ENCODE measurements at regions not wholly inside any gene's neighbourhood (a gene's known extent, or its start where the extent isn't known, plus 50 kb on each side); places are given as distances from the start of the nearest gene placed in this dataset.

- no peak overlapping the region for H3K4me3 Mint-ChIP-seq
- no peak overlapping the region for H3K27ac Mint-ChIP-seq (ENCODE audit: low read depth)
- H3K9me3 Mint-ChIP-seq, result peaks cover 26% of the 10 kb centered on the region
- no peak for ATAC-seq (replicated peaks; ENCODE audit: extremely low read depth, poor library complexity, severe bottlenecking)
- H3K4me1 Mint-ChIP-seq, result no peaks in the 10 kb centered on the region
- H3K27me3 Mint-ChIP-seq, result no peaks in the 10 kb centered on the region
- no peak for DNase-seq (ENCODE audit: low spot score in 2 of 2)
- H3K36me3 Mint-ChIP-seq (ENCODE audit: insufficient read depth), result no peaks in the 10 kb centered on the region
Measured at GRCh38 chr4:23741681-23742191, 148.1 kb downstream of the PPARGC1A start.

GRCh38 chr4:23737571-23737970 lies 152.3 kb downstream of the PPARGC1A start:
- no peak for ATAC-seq (replicated peaks; ENCODE audit: extremely low read depth, poor library complexity, severe bottlenecking)
- no peak for DNase-seq (ENCODE audit: low spot score in 2 of 2)
- H3K27me3 Mint-ChIP-seq, result no peaks in the 10 kb centered on the region
- peaks cover 20% of the 10 kb centered on the region for H3K9me3 Mint-ChIP-seq
- no peaks in the 10 kb centered on the region for H3K36me3 Mint-ChIP-seq (ENCODE audit: insufficient read depth)
- no peak overlapping the region for H3K4me3 Mint-ChIP-seq
- no peak overlapping the region for H3K27ac Mint-ChIP-seq (ENCODE audit: low read depth)
- no peaks in the 10 kb centered on the region for H3K4me1 Mint-ChIP-seq

GRCh38 chr4:23736466-23736865 lies 153.4 kb downstream of the PPARGC1A start:
- Mint-ChIP-seq H3K9me3 (peaks cover 20% of the 10 kb centered on the region), H3K4me1 (no peaks in the 10 kb centered on the region), H3K4me3 (no peak overlapping the region), H3K36me3 (ENCODE audit: insufficient read depth) (no peaks in the 10 kb centered on the region), H3K27me3 (no peaks in the 10 kb centered on the region), H3K27ac (ENCODE audit: low read depth) (no peak overlapping the region)
- no peak for ATAC-seq (replicated peaks; ENCODE audit: extremely low read depth, poor library complexity, severe bottlenecking)
- DNase-seq (ENCODE audit: low spot score in 2 of 2), result no peak

- no peak for ATAC-seq (replicated peaks; ENCODE audit: extremely low read depth, poor library complexity, severe bottlenecking)
- H3K9me3 Mint-ChIP-seq, result peaks cover 12% of the 10 kb centered on the region
- H3K27me3 Mint-ChIP-seq, result no peaks in the 10 kb centered on the region
- H3K36me3 Mint-ChIP-seq (ENCODE audit: insufficient read depth), result no peaks in the 10 kb centered on the region
- DNase-seq (ENCODE audit: low spot score in 2 of 2), result no peak
- H3K4me1 Mint-ChIP-seq, result no peaks in the 10 kb centered on the region
- no peak overlapping the region for H3K4me3 Mint-ChIP-seq
- H3K27ac Mint-ChIP-seq (ENCODE audit: low read depth), result no peak overlapping the region
Measured at GRCh38 chr4:23734000-23734399, 155.8 kb downstream of the PPARGC1A start.

GRCh38 chr4:23733476-23733875 lies 156.4 kb downstream of the PPARGC1A start:
- H3K27me3 Mint-ChIP-seq, result no peaks in the 10 kb centered on the region
- H3K27ac Mint-ChIP-seq (ENCODE audit: low read depth), result no peak overlapping the region
- ATAC-seq (replicated peaks; ENCODE audit: extremely low read depth, poor library complexity, severe bottlenecking), result no peak
- H3K9me3 Mint-ChIP-seq, result peaks cover 12% of the 10 kb centered on the region
- H3K36me3 Mint-ChIP-seq (ENCODE audit: insufficient read depth), result no peaks in the 10 kb centered on the region
- H3K4me3 Mint-ChIP-seq, result no peak overlapping the region
- no peak for DNase-seq (ENCODE audit: low spot score in 2 of 2)
- no peaks in the 10 kb centered on the region for H3K4me1 Mint-ChIP-seq

GRCh38 chr4:23730998-23731397 lies 158.8 kb downstream of the PPARGC1A start:
- Mint-ChIP-seq H3K4me1 (no peaks in the 10 kb centered on the region), H3K27me3 (no peaks in the 10 kb centered on the region), H3K4me3 (no peak overlapping the region), H3K27ac (ENCODE audit: low read depth) (no peak overlapping the region), H3K9me3 (peaks cover 20% of the 10 kb centered on the region), H3K36me3 (ENCODE audit: insufficient read depth) (no peaks in the 10 kb centered on the region)
- DNase-seq (ENCODE audit: low spot score in 2 of 2) (no peak), ATAC-seq (replicated peaks; ENCODE audit: extremely low read depth, poor library complexity, severe bottlenecking) (no peak)

GRCh38 chr4:23728971-23729370 lies 160.9 kb downstream of the PPARGC1A start:
- ATAC-seq (replicated peaks; ENCODE audit: extremely low read depth, poor library complexity, severe bottlenecking), result no peak
- H3K4me3 Mint-ChIP-seq, result no peak overlapping the region

GRCh38 chr4:23728393-23728792 lies 161.5 kb downstream of the PPARGC1A start:
- DNase-seq (ENCODE audit: low spot score in 2 of 2), result no peak
- Mint-ChIP-seq H3K4me3 (no peak overlapping the region), H3K27me3 (no peaks in the 10 kb centered on the region), H3K27ac (ENCODE audit: low read depth) (no peak overlapping the region), H3K4me1 (no peaks in the 10 kb centered on the region), H3K36me3 (ENCODE audit: insufficient read depth) (no peaks in the 10 kb centered on the region), H3K9me3 (peaks cover 25% of the 10 kb centered on the region)
- no peak for ATAC-seq (replicated peaks; ENCODE audit: extremely low read depth, poor library complexity, severe bottlenecking)

More at GRCh38 chr4:23728971-23729370, 160.9 kb downstream of the PPARGC1A start:
- H3K36me3 Mint-ChIP-seq (ENCODE audit: insufficient read depth), result no peaks in the 10 kb centered on the region
- H3K9me3 Mint-ChIP-seq, result peaks cover 25% of the 10 kb centered on the region
- DNase-seq (ENCODE audit: low spot score in 2 of 2), result no peak
- H3K27me3 Mint-ChIP-seq, result no peaks in the 10 kb centered on the region
- no peak overlapping the region for H3K27ac Mint-ChIP-seq (ENCODE audit: low read depth)
- H3K4me1 Mint-ChIP-seq, result no peaks in the 10 kb centered on the region

- DNase-seq (ENCODE audit: low spot score in 2 of 2) (no peak), ATAC-seq (replicated peaks; ENCODE audit: extremely low read depth, poor library complexity, severe bottlenecking) (no peak)
- H3K27ac Mint-ChIP-seq (ENCODE audit: low read depth), result no peak overlapping the region
- no peaks in the 10 kb centered on the region for H3K4me1 Mint-ChIP-seq
- no peaks in the 10 kb centered on the region for H3K36me3 Mint-ChIP-seq (ENCODE audit: insufficient read depth)
- no peak overlapping the region for H3K4me3 Mint-ChIP-seq
- peaks cover 11% of the 10 kb centered on the region for H3K9me3 Mint-ChIP-seq
- H3K27me3 Mint-ChIP-seq, result no peaks in the 10 kb centered on the region
Measured at GRCh38 chr4:23720556-23720955, 169.3 kb downstream of the PPARGC1A start.

- ATAC-seq (replicated peaks; ENCODE audit: extremely low read depth, poor library complexity, severe bottlenecking) (no peak), DNase-seq (ENCODE audit: low spot score in 2 of 2) (no peak)
- H3K9me3 Mint-ChIP-seq, result peaks cover 11% of the 10 kb centered on the region
- no peak overlapping the region for H3K4me3 Mint-ChIP-seq
- H3K27ac Mint-ChIP-seq (ENCODE audit: low read depth), result no peak overlapping the region
- no peaks in the 10 kb centered on the region for H3K36me3 Mint-ChIP-seq (ENCODE audit: insufficient read depth)
- H3K4me1 Mint-ChIP-seq, result no peaks in the 10 kb centered on the region
- no peaks in the 10 kb centered on the region for H3K27me3 Mint-ChIP-seq
Measured at GRCh38 chr4:23718435-23718834, 171.4 kb downstream of the PPARGC1A start.

- ATAC-seq (replicated peaks; ENCODE audit: extremely low read depth, poor library complexity, severe bottlenecking), result no peak
- H3K4me3 Mint-ChIP-seq, result no peak overlapping the region
Measured at GRCh38 chr4:23717528-23718248, 172.2 kb downstream of the PPARGC1A start.

GRCh38 chr4:23710298-23710697 lies 179.5 kb downstream of the PPARGC1A start:
- no peak for DNase-seq (ENCODE audit: low spot score in 2 of 2)
- Mint-ChIP-seq H3K4me3 (no peak overlapping the region), H3K27ac (ENCODE audit: low read depth) (no peak overlapping the region), H3K27me3 (no peaks in the 10 kb centered on the region), H3K36me3 (ENCODE audit: insufficient read depth) (no peaks in the 10 kb centered on the region), H3K4me1 (no peaks in the 10 kb centered on the region), H3K9me3 (peaks cover 12% of the 10 kb centered on the region)
- ATAC-seq (replicated peaks; ENCODE audit: extremely low read depth, poor library complexity, severe bottlenecking), result no peak

More at GRCh38 chr4:23717528-23718248, 172.2 kb downstream of the PPARGC1A start:
- no peak for DNase-seq (ENCODE audit: low spot score in 2 of 2)
- Mint-ChIP-seq H3K27ac (ENCODE audit: low read depth) (no peak overlapping the region), H3K36me3 (ENCODE audit: insufficient read depth) (no peaks in the 10 kb centered on the region), H3K27me3 (no peaks in the 10 kb centered on the region), H3K4me1 (no peaks in the 10 kb centered on the region), H3K9me3 (peaks cover 6% of the 10 kb centered on the region)

GRCh38 chr4:23707652-23708026 lies 182.2 kb downstream of the PPARGC1A start:
- ATAC-seq (replicated peaks; ENCODE audit: extremely low read depth, poor library complexity, severe bottlenecking) (no peak), DNase-seq (ENCODE audit: low spot score in 2 of 2) (no peak)
- no peak overlapping the region for H3K4me3 Mint-ChIP-seq
- H3K4me1 Mint-ChIP-seq, result no peaks in the 10 kb centered on the region
- no peak overlapping the region for H3K27ac Mint-ChIP-seq (ENCODE audit: low read depth)
- no peaks in the 10 kb centered on the region for H3K36me3 Mint-ChIP-seq (ENCODE audit: insufficient read depth)
- no peaks in the 10 kb centered on the region for H3K27me3 Mint-ChIP-seq
- H3K9me3 Mint-ChIP-seq, result peaks cover 31% of the 10 kb centered on the region

Measured in central memory CD8-positive, alpha-beta T cell (primary cell).